ENCODE measurements at regions not wholly inside any gene's neighbourhood (a gene's known extent, or its start where the extent isn't known, plus 50 kb on each side); places are given as distances from the start of the nearest gene placed in this dataset.

DNA sequence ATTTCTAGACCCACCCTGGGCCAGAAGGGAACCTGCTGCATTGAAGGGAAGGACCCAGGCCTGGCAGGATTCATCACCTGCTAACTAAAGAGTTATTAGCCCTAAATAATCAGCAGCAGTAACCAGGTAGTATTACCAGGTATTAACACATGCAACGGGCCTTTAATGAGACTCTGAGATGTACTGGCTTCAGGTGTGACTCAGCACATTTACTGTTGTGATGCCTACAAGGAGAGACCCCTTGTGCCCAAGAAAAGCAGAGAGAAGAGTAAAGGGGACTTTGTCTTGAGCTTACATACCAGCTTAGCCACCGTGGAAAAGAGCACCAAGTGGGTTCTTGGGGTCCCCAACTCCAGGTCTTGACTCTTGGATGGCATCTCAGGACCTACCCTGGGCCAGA, 243.1 kb upstream of the SLC39A10 start:
- Histone ChIP-seq H4K20me1 (ENCODE audit: control insufficient read depth, insufficient read depth) (no peaks in the 10 kb centered on the region), H3K9ac (ENCODE audit: control insufficient read depth, insufficient read depth, low read length) (no peak overlapping the region), H3K36me3 (ENCODE audit: control insufficient read depth in 2 of 2, insufficient read depth in 2 of 2, low read length in 1 of 2) (no peaks in the 10 kb centered on the region), H3K4me1 (ENCODE audit: control insufficient read depth, insufficient read depth, low read length) (no peaks in the 10 kb centered on the region), H2AFZ (ENCODE audit: control insufficient read depth, low read depth, low read length) (no peak overlapping the region), H3K9me3 (replicated peaks; ENCODE audit: control insufficient read depth, insufficient read depth, low read length) (no peaks in the 10 kb centered on the region), H3K4me2 (ENCODE audit: control insufficient read depth, insufficient read depth) (no peak overlapping the region), H3K4me3 (no peak overlapping the region), H3K27ac (ENCODE audit: control insufficient read depth, insufficient read depth) (no peak overlapping the region), H3K79me2 (ENCODE audit: control insufficient read depth, insufficient read depth, low read length) (no peaks in the 10 kb centered on the region), H3K27me3 (replicated peaks in 1 of 2; ENCODE audit: control insufficient read depth in 2 of 2, insufficient read depth in 2 of 2, low read length in 1 of 2) (no peaks in the 10 kb centered on the region)
- WGBS (ENCODE audit: insufficient coverage, insufficient replicate concordance, low lambda C conversion rate, missing lambda C conversion rate), result 21% methylated on average over 2 of the region's 2 CpGs
- no peak for TF ChIP-seq RAD21 (IDR thresholded peaks at IDR 0.05; ENCODE audit: insufficient read depth, low read depth, low read length)
- in situ Hi-C loops (cut with MboI) (no loop called here), intact Hi-C loops (cut with micrococcal nuclease; ENCODE audit: unreplicated experiment) (loop anchor here (5.0 to 10.0 kb wide), 2 partner anchors 73 to 121 kb away; no protein-coding TSS in a partner anchor)
- SMC1A ChIA-PET (ENCODE audit: uncharacterized antibody, unreplicated experiment), result interaction anchor here (1.4 to 2.9 kb wide), 4 partner anchors 8 to 84 kb away, joined by 4 to 9 read pairs (median 6); no protein-coding TSS in a partner anchor
- no TSS peak for BruUV-seq (replicated peaks)
- ATAC-seq (no peak), DNase-seq (ENCODE audit: low read depth, low spot score) (no peak), FAIRE-seq (no peak)
- RAD21 ChIA-PET (ENCODE audit: unreplicated experiment), result no interaction called here
- POLR2A ChIA-PET, result interaction anchor here (0.9 kb wide), 1 partner anchor 60 kb away, joined by 4 read pairs; no protein-coding TSS in a partner anchor
- CTCF ChIA-PET, result interaction anchor here (1.0 to 2.0 kb wide), 3 partner anchors 162 to 654 kb away, joined by 4 read pairs; partner anchors contain the start of gene DNAH7

DNA sequence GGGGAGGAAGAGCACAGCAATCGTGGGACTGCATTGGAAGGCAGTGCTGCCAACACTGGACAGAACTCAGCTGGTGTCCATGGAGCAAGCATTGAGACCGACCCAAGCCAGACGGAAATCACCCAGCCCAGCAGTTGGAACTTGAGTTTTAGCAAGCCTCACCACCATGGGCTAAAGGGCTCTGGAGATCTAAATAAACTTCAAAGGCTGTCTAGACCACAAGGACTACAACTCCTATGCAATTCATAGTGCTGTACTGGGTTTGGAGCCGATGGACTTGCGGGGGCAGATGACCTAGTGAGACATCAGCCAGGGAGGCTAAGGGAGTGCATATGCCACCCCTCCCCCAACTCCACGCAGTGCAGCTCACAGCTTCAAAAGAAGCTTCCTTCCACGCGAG, 243.6 kb upstream of the SLC39A10 start:
- Histone ChIP-seq H2AFZ (ENCODE audit: control insufficient read depth, low read depth, low read length) (no peak overlapping the region), H3K79me2 (ENCODE audit: control insufficient read depth, insufficient read depth, low read length) (no peaks in the 10 kb centered on the region), H3K27ac (ENCODE audit: control insufficient read depth, insufficient read depth) (no peak overlapping the region), H3K4me2 (ENCODE audit: control insufficient read depth, insufficient read depth) (no peak overlapping the region), H3K36me3 (ENCODE audit: control insufficient read depth in 2 of 2, insufficient read depth in 2 of 2, low read length in 1 of 2) (no peaks in the 10 kb centered on the region), H3K27me3 (replicated peaks in 1 of 2; ENCODE audit: control insufficient read depth in 2 of 2, insufficient read depth in 2 of 2, low read length in 1 of 2) (no peaks in the 10 kb centered on the region), H3K9me3 (replicated peaks; ENCODE audit: control insufficient read depth, insufficient read depth, low read length) (no peaks in the 10 kb centered on the region), H3K4me3 (no peak overlapping the region), H3K4me1 (ENCODE audit: control insufficient read depth, insufficient read depth, low read length) (no peaks in the 10 kb centered on the region), H4K20me1 (ENCODE audit: control insufficient read depth, insufficient read depth) (no peaks in the 10 kb centered on the region), H3K9ac (ENCODE audit: control insufficient read depth, insufficient read depth, low read length) (no peak overlapping the region)
- TF ChIP-seq, protein P1, sequence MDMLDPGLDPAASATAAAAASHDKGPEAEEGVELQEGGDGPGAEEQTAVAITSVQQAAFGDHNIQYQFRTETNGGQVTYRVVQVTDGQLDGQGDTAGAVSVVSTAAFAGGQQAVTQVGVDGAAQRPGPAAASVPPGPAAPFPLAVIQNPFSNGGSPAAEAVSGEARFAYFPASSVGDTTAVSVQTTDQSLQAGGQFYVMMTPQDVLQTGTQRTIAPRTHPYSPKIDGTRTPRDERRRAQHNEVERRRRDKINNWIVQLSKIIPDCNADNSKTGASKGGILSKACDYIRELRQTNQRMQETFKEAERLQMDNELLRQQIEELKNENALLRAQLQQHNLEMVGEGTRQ (IDR thresholded peaks at IDR 0.05; ENCODE audit: borderline replicate concordance, low read depth, low read length), result no peak
- TF ChIP-seq CREB1 (IDR thresholded peaks at IDR 0.05; ENCODE audit: low read depth) (no peak), MTA3 (IDR thresholded peaks at IDR 0.05; ENCODE audit: borderline replicate concordance, low read length) (no peak)
- ChIA-PET SMC1A (ENCODE audit: uncharacterized antibody, unreplicated experiment) (interaction anchor here (1.1 to 2.9 kb wide), 4 partner anchors 8 to 85 kb away, joined by 4 to 9 read pairs (median 4); no protein-coding TSS in a partner anchor), POLR2A (interaction anchor here (0.9 kb wide), 1 partner anchor 61 kb away, joined by 4 read pairs; no protein-coding TSS in a partner anchor), RAD21 (ENCODE audit: unreplicated experiment) (no interaction called here), CTCF (no interaction called here)
- in situ Hi-C loops (cut with MboI), result no loop called here
- intact Hi-C loops (cut with micrococcal nuclease; ENCODE audit: unreplicated experiment), result loop anchor here (5.0 to 10.0 kb wide), 2 partner anchors 74 to 121 kb away; no protein-coding TSS in a partner anchor
- WGBS (ENCODE audit: insufficient coverage, insufficient replicate concordance, low lambda C conversion rate, missing lambda C conversion rate), result 56% methylated on average over 7 of the region's 8 CpGs
- ATAC-seq (no peak), DNase-seq (ENCODE audit: low read depth, low spot score) (no peak), FAIRE-seq (no peak)
- no TSS peak for BruUV-seq (replicated peaks)

All from GM12878 (cell line).